ENCODE measurements at regions not wholly inside any gene's neighbourhood (a gene's known extent, or its start where the extent isn't known, plus 50 kb on each side); places are given as distances from the start of the nearest gene placed in this dataset.
"Not testable (repeated sequence)": the region's sequence is repeated elsewhere in the genome, so short reads cannot be mapped to it uniquely, and the experiment has no call there.

DNA sequence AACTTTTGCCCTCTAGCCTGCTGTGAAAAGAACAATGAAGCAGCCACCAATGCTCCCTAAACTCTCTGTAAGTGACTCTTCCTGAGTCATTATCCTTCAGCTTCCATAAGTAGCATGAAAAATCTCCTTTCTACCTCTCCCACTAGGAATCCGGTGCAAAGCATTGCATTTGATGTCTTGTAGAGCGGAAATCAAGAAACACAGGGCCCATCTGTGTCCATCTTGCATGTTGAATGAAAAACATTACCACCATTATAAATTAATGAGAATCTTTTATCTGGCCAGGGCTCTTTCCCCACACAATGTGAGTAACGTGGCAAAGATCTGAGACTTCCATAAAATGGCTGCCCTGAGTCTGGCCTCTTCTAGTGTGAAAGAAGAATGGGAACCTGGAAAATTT, 324.4 kb downstream of the ADGRL2 start:
- no peak for DNase-seq

DNA sequence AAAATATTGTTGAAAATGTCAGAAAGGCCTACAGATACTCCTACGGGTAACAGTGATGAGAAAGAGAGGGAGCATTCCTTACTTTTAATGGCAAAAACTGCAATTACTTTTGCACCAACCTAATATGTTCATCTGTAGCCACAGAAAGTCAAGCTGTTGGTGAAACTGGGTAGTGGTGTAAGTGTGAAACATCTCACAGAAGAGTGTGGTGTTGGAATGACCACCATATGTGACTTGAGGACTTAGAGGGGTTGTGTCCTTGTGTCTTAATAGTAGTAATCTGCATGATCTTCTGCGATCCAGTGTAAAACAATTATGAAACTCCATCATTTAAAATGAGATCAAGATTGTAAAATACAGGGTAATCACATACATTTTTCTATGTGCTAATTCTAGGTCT, 320.7 kb downstream of the ADGRL2 start:
- no peak for DNase-seq

DNA sequence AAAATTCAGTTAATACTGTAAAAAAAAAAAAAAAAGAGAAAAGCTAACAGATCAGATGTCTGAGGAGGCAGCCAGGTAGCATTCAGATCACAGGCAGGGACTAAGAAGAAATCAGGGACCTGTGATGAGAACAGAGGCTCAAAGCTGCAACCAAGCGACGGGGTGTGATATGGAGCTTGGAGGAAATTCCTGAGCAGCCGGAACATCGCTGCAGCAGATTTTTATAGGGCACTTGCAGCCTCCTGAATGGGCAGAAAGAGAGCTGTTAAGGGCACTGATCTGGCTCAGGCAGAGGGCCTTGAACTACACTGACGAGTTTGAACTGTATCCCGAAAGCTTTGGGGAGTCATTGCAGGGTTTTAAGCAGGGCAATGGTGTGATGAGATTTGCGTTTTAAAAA, 315.4 kb downstream of the ADGRL2 start:
- DNase-seq: no peak

DNA sequence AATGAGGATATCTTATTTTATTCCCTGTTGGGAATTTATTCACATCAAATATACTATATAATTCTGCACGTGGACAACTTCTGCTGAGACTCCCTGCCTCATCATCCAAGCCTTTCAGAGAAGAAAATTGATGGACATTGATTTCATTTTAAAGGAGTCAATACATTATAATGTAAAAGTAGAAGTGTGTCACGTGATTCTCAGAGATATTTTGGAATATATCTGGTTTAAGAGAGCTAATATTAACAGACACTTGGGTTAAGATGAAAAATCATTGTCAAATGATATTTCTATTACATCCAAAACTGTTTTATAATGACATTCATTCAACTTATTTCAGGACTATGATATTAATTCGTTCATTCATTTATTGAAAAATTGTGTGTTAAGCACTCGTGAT, 314.2 kb downstream of the ADGRL2 start:
- no peak for DNase-seq

DNA sequence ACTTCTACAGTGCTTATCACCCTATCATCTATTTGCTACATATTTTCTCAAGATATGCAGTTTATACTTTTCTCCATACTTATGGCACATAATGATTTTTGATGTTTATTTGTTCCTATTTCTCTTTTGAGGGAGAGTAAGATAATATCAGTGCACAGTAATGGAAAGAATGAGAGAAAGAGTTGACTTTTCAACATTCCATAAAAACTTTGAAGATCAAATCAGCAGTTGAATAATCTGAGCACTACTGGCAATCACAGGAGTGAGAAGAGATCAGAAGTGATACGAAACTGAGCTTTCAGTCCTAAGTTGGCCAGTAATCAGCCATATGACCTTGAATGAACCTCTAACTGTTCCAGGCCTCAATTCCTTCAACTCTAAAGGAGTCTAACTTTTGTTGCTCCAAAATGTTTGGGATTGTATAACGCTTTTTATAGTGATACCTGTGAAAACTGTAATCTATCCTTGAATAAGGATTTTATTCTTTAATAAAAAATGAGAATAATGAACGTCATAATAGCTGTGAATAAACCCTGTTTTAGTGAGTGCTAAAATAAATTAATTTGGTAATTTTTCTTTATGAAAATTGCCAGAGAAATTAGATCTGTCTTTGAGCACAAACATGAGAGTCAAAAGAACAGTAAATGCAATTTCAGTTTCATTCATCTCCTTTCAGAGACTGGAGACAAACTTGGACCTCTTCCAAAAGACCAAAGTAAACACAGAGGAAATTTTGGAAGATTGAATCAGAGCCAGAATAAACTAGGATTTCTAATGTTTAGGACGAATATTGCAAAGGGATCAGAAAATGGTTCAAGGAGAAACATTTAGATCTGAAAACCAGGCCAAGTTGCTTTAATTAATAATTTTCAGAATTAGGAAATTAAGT, 309.9 kb downstream of the ADGRL2 start:
- no peak for DNase-seq

DNA sequence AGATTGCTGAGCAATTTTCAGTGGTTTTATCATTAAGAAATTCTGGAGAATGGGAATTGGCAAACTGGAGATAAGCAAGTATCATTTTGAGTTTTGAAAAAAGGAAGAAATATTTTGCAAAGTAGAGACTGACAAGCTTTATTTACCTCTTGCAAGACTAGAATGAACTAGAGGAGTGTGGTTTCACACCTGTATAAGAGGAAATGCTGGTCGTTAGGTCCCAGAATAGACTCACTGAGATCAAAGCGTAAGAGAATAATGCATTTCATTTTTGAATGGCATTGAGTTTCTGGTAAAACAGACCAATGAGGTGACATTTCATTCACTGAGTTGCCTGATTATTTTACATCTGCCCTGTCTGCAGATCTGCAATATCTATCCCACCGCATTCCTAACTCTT, 308.1 kb downstream of the ADGRL2 start:
- no peak for DNase-seq

DNA sequence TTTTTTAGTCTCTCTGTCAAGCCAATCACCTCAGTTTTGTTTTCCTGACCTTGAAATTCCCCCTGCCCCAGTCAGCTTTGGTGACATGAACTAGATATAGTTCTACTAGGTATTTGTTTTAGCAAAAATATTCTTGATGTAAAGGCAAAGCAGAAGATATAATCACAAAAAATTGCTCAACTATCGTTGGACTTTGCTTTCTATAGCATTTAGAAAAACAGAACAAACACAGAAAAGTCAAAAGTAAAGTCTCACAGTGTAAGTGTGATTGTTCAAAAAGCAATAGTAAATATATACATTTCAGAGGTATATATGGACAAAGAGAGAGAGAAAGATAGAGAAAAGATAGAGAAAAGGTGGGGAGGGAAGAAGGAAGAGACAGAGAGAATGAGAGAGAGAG, 305.9 kb downstream of the ADGRL2 start:
- DNase-seq: no peak

DNA sequence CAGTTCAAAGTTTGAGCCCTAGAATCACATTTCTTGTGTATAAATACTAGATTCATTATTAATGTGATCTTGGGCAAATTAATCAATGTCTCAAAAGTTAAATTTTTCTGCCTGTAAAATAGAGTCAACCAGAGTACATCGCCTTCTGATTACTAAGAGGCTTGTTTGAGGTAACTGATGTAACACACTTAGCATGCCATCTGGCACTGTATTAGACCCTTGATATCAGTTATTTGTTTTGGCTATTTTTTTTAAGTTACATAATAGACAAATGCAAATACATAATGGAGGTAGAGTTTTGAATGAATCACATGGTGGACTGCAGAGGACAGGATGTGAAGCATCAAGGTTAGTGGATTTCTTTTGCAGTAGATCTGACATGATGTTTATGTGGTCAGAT, 298.4 kb downstream of the ADGRL2 start:
- no peak for DNase-seq

DNA sequence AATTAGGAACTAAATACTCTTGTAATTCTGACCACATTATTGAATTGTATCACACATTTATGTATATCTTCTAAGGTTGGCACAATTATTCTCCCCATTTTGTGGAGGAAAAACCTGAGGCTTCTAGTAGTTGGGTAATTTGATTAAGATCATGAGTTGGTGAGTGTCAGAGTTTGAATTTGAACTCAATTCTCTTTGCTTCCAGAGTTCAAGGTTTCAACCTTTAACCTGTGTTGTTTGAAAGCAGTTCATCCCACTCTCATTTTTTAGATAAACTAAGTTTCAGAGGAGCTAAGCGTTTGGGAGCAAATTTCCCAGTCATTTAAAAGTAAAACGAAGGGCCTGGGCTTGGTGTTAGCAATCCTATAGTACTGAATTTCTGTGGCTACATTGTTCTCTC, 293.4 kb downstream of the ADGRL2 start:
- DNase-seq: no peak

DNA sequence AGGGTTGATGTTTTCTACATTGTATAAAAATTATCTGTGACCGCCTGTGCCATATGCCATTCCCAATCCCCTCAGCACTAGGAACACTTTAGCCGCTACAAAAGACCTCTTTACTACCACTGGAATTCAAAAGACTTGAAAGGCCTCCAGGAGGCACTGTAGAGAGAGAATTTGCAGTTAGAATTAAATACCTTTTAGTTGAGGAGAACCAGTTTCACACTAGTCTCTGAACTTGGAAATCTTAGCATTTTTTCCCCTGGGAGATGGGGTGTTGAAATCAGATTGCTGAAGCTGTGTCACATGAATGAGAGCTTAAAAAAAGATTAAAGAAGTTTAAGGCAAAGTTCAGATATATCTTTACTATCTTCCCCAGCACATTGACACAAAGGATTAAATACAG, 291.0 kb downstream of the ADGRL2 start:
- DNase-seq: no peak

DNA sequence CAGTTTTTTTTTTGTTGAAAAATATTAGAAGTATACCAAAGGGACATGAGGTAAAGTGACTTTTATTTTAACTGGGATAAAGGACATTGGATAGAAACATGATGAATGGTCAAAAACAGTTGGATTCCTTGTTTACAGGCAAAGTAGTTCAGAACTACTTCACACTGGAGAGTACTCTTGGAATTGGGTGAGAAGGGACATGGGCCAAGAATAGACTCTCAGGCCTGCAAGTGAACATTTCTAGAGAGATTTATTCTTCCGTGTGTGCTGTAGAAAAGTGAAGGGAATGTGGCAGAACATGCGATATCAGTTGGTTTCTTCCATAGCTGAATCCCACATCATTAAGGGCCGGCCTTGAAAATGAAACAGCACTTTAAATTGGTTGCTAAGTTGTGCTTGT, 290.5 kb downstream of the ADGRL2 start:
- no peak for DNase-seq

DNA sequence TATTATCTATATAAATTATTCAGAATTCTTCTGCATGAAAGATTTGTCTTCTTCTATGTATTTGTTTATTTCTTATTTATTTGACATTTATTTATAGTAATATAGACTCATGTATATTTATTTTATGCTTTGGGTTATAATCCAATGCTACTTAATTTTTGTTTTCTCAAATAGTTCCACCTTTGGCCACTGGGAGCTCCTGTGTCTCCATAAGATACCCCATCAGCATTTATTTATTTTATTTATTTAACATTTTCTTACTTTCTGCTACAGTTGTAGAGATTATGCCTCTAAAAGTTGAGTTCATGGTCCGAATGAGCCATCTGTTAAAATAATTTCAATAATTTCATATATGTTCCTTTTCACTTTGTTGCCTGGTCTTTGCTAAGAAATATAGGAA, 289.4 kb downstream of the ADGRL2 start:
- DNase-seq: no peak

DNA sequence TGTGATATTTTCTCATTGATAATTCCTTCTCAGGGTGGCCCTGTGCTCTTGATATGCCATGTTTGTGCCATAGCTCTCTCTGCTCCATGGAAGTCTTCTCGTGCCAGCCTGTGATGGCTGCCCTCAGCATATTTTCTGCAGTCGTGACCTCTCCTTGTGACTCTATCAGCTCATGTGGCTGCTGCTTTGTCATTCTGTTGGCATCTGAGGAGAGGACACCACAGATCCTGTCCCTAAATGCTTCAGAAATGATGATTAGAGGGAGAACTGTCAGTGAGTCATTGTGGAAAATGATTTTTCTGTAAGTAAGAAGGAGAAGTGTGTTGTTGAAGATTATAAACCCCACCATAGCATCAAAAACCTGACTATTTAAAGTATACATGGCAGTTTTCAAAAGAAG, 286.0 kb downstream of the ADGRL2 start:
- no peak for DNase-seq

DNA sequence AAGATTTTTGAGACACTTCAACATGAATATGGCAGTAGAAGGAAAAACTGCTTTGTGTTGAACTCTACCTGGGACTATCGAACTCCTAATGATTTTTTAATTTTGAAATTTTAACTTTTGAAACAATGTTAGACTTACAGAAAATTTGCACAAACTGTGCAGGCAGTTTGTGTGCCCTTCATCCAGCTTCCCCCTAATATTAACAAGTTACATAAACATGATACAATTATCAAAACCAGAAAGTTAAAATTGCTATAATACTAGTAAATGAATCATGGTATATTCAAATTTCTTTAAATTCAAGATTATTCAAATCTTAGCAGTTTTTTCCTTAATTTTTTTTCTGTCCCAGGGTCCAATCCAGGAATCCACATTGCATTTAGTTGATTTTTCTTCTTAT, 278.9 kb downstream of the ADGRL2 start:
- no peak for DNase-seq

DNA sequence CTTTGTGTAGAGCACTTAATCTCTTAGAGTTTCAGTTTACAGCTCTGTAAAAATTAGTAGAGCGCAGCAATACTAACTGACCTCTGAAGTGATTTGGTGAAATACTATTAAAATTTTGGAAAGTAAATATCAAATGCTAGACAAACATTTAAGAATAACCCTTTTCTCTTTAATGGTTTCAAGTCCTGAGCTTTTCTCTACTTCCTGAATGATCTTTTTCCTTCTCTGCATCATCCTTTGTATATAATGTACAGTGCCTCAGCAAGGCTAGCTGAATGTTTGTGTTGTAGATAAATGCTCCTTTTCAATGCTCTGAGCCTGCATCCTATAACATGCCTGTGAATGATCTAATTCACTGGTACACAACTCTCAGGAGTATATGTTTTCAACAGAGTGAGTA, 272.9 kb downstream of the ADGRL2 start:
- DNase-seq: no peak

DNA sequence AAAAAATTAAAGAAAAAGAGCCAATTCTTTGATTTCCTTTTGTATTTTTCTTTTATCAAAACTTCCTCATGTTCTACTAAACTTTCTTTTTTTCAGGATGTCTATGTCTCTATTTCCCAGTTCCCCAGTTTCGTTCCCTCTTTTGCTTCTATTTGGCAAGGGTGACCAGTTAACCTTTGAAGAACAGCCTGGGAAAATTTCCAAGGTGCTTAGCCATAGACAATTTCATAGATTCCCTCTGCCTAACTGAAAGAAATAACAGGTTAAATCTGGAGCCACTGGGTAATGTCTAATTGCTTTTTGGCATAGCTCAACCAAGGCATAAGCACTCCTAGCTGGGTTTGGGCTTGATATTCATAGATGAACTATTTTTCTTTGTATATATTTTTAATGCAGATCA, 272.3 kb downstream of the ADGRL2 start:
- no peak for DNase-seq

DNA sequence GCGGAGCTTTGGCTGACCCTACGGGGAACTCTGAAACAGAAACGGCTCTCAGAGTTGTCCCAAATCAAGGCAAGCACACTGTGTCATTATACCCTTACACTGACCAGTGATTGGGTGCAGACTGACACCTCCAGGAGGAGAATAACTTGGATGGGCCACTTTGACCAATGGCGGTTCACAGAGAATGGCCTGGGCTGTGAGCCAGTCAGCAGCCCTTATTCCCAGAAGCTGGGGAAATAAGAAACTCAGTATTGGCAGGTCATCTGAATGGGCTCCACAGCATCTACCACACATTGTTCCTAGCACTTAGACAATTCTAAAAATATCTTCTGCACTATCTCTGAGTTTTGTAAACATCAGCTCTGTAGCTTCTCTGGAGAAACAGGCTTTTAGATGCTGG, 265.2 kb downstream of the ADGRL2 start:
- DNase-seq: peak in 4 of 56 donors; percentile 1 to 6 (median 2)

DNA sequence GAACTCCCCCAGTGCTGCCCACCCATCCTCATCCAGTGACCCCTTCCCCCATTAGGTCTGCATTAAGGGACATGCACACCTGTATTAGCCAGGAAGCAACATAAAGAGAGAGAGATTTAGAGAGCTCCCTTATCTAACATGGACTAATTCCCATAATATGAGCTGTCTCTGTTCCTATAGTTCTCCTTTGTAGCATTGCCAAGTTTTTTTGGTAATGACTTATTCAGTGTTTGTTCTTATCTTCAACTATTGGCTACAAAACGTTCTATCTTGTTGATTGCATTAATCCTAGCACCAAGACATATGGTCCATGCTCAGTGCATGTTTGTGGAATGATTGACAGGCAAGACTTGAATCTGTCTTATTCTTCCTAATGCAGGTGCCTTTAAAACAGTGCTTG, 264.0 kb downstream of the ADGRL2 start:
- no peak for DNase-seq

DNA sequence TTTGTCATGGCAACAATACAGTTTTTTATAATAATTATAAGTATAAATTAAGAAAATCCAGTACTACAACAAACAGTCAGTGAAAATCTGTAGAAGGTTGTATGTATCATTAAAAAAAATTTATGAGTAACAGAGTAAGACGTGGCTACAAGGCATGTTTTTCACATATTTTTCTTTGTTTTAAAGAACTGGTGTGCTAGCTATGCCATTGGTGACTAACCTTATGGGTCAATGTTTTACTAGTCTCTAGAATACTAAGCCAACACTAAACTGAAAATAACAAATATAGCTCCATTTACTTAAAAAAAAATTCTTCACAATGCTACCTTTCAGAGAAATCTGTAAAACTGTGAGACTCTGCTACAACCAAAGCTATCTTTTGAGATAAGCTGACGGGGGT, 261.5 kb downstream of the ADGRL2 start:
- no peak for DNase-seq

DNA sequence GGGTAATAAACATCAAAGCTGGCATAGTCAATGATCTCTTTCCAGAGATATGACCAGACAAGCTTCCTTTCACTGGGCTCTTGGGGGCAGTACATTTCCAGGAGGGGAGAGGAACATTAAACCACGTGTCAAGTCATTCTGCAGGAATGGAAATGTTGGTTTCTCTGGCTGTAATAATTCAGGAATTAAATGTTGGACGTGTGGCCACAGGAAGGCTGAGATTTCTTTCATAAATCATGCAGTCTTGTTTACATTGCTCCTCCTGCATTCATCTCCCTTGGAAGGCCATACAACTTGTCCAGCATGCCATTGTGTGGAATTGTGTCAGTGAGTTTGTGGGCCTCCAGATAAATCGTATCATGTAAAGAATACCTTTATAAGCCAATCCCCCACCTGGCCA, 259.2 kb downstream of the ADGRL2 start:
- no peak for DNase-seq

DNA sequence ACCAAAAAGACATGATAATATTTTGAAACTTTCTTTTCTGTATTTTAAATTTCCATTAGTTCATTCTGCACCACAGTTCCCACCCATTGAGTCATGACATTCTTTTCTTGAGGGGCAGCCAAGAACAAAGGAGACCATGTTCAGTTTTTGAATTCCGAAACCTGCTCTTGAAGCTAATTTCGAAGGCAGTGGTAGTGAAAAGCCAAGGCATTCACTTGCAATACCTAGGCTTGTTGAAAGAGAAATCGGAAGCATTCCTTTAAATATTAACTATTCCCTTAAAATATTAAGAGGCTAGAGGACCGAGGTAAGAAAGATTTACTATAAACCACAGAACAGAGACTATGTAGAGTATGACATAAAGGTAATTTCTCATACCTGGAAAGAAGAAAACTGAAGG, 256.3 kb downstream of the ADGRL2 start:
- no peak for DNase-seq

DNA sequence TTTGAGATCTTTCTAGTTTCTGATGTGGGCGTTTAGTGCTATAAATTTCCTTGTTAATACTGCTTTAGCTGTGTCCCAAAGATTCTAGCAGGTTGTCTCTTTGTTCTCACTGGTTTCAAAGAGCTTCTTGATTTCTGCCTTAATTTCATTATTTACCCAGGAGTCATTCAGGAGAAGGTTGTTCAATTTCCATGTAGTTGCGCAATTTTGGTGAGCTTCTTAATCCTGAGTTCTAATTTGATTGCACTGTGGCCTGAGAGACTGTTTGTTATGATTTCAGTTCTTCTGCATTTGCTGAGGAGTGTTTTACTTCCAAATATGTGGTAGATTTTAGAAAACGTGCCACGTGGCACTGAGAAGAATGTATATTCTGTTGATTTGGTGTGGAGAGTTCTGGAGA, 254.6 kb downstream of the ADGRL2 start:
- not testable (repeated sequence) for DNase-seq

DNA sequence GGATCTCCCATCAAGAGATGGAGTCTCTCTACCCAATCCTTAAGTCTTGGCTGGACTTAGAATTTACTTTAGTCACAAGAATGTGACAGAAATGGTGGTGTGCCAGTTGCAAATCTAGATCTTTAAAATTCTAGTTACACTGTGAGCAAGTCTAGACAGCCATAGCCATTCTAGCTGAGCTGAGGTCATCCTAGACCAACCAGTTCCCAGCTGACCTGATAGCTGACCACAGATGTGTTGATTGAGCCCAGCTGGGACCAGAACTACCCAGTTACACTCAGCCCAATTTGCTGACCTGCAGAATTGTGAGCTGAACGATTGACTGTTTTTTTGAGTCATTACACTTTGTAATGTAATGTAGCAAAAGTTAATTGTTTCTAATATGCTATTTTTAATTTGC, 251.8 kb downstream of the ADGRL2 start:
- no peak for DNase-seq

DNA sequence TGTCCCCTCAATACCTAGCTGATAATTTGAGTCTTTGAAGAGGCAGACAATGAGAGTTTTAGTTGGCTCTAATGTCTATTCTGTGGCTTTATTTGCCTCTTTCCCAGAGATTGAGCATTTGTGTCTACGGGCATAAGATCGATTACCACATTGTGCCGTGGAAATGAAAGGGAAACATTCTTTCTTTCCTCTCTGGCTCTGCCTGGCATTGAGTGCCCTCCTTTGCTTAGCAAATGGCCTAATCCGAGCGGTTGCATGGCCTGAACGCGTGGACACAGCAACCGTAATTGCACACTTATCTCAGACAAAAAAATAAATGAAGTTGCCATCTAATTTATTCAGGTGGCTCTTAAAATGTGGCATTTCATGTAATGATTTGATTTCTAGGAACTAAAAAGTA, 247.9 kb downstream of the ADGRL2 start:
- DNase-seq: no peak

Measured in amygdala (tissue), 56 donors.